ENCODE measurements at regions not wholly inside any gene's neighbourhood (a gene's known extent, or its start where the extent isn't known, plus 50 kb on each side); places are given as distances from the start of the nearest gene placed in this dataset.
"Not testable (repeated sequence)": the region's sequence is repeated elsewhere in the genome, so short reads cannot be mapped to it uniquely, and the experiment has no call there.

DNA sequence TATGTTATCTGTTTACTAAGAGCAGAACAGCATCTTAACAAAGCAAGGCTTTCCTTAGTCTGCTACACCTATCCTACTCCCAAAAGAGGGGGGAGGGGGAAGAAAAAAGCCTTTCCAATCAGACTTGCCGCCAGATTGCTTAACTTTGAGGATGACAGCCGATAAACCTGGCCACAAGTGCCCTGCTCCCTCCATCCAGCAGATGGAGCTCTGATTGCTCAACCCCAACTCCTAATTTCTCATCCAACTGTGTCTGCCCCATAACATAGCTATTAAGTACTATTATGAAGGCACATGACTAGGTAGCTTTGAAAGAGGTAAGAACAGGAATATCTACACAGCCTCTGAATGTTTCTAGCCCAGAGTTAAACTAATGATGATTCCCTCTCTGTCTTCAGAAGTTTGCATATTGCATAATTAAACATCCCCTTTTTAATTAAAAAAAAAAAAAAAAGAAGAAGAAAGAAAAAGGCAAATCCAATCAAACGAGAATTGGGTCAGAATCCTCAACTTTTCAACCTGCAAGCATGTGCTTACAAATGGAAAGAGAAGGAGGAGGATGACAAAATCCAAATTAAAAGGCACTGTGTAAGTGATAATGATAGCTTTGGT is 247.4 kb downstream of the GALC start:
- DNase-seq (ENCODE audit: low spot score in 2 of 2) = no peak
- intact Hi-C loops (cut with DNase I; ENCODE audit: low total_unique reads) = no loop called here
- no peaks in the 10 kb centered on the region for H3K27me3 ChIP-seq
- peaks cover 0 to 3% of the 10 kb centered on the region in 2 donors for H3K9me3 ChIP-seq
- H3K36me3 ChIP-seq = no peaks in the 10 kb centered on the region
- no peaks in the 10 kb centered on the region for H3K4me1 ChIP-seq
- no peak overlapping the region for H3K4me3 ChIP-seq
- TF ChIP-seq, protein P1, sequence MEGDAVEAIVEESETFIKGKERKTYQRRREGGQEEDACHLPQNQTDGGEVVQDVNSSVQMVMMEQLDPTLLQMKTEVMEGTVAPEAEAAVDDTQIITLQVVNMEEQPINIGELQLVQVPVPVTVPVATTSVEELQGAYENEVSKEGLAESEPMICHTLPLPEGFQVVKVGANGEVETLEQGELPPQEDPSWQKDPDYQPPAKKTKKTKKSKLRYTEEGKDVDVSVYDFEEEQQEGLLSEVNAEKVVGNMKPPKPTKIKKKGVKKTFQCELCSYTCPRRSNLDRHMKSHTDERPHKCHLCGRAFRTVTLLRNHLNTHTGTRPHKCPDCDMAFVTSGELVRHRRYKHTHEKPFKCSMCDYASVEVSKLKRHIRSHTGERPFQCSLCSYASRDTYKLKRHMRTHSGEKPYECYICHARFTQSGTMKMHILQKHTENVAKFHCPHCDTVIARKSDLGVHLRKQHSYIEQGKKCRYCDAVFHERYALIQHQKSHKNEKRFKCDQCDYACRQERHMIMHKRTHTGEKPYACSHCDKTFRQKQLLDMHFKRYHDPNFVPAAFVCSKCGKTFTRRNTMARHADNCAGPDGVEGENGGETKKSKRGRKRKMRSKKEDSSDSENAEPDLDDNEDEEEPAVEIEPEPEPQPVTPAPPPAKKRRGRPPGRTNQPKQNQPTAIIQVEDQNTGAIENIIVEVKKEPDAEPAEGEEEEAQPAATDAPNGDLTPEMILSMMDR (IDR thresholded peaks at IDR 0.05) = peak in 1 of 3 donors; percentile 15
- TF ChIP-seq POLR2A (IDR thresholded peaks at IDR 0.05) (no peak), POLR2AphosphoS5 (IDR thresholded peaks at IDR 0.05) (no peak)
- no peak overlapping the region for H3K27ac ChIP-seq

DNA sequence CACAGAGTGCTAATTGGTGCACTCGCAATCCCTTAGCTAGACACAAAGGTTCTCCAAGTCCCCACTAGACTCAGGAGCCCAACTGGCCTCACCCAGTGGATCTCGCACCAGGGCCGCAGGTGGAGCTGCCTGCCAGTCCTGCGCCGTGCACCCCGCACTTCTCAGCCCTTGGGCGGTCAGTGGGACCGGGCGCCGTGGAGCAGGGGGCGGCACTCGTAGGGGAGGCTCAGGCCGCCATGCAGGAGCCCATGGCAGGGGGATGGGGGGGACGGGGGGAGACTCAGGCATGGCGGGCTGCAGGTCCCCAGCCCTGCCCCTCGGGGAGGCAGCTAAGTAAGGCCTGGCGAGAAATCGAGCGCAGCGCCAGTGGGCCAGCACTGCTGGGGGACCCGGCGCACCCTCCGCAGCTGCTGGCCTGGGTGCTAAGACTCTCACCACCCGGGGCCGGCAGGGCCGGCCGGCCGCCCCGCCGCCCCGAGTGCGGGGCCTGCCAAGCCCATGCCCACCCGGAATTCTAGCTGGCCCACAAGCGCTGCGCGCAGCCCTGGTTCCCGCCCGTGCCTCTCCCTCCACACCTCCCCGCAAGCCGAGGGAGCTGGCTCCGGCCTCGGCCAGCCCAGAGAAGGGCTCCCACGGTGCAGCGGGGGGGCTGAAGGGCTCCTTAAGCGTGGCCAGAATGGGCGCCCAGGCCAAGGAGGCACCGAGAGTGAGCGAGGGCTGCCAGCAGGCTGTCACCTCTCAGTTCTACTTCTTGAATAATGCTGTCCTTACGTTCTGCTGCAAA is 258.2 kb downstream of the GALC start:
- H3K4me1 ChIP-seq; DNase-seq (ENCODE audit: low spot score in 2 of 2); H3K27ac ChIP-seq; H3K36me3 ChIP-seq; intact Hi-C loops (cut with DNase I; ENCODE audit: low total_unique reads); H3K4me3 ChIP-seq; H3K9me3 ChIP-seq; H3K27me3 ChIP-seq: not testable (repeated sequence)

DNA sequence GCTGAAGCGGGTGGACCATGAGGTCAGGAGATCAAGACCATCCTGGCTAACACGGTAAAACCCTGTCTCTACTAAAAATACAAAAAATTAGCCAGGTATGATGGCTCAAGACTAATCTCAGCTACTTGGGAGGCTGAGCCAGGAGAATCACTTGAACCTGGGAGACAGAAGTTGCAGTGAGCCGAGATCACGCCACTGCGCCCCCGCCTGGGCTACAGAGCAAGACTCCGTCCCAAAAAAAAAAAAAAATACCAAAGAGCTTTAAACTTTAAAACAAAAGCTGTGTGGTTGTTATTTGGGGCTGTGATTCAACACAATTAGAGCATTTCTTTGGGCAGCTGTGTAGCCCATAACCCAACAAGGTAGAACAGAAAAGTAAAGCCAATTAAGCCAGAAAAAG is 259.9 kb downstream of the GALC start:
- intact Hi-C loops (cut with DNase I; ENCODE audit: low total_unique reads); H3K36me3 ChIP-seq: not testable (repeated sequence)

DNA sequence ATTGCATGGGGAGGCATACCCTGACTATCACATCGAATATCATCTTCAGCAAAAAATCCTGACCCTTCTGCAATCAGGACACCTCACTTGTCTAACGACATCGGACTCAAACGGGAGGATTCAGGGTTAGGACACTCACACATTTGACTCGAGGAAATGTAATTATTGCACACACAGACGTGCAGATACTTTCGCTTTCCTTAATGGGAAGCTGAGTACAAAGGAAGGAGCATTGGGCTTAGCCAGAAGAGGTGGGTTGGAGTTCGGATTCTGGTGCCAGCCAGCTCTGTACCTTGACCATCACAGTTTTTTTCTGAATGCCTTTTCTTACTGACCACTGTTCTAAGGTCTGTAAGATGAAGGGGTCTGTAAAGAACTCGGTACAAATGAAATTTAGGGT is 260.4 kb downstream of the GALC start:
- TF ChIP-seq, protein P1 (IDR thresholded peaks at IDR 0.05) = no peak
- no peak for TF ChIP-seq POLR2AphosphoS5 (IDR thresholded peaks at IDR 0.05)
- TF ChIP-seq POLR2A (IDR thresholded peaks at IDR 0.05) = no peak
- Histone ChIP-seq H3K36me3 (no peaks in the 10 kb centered on the region), H3K27ac (no peak overlapping the region), H3K4me3 (no peak overlapping the region), H3K4me1 (no peaks in the 10 kb centered on the region), H3K27me3 (no peaks in the 10 kb centered on the region), H3K9me3 (no peaks in the 10 kb centered on the region)
- DNase-seq (ENCODE audit: low spot score in 2 of 2) = no peak
- intact Hi-C loops (cut with DNase I; ENCODE audit: low total_unique reads) = no loop called here

More for the DNA sequence above, 259.9 kb downstream of the GALC start:
- not testable (repeated sequence) for H3K4me3 ChIP-seq; H3K9me3 ChIP-seq; H3K27me3 ChIP-seq; H3K4me1 ChIP-seq; DNase-seq (ENCODE audit: low spot score in 2 of 2); H3K27ac ChIP-seq

DNA sequence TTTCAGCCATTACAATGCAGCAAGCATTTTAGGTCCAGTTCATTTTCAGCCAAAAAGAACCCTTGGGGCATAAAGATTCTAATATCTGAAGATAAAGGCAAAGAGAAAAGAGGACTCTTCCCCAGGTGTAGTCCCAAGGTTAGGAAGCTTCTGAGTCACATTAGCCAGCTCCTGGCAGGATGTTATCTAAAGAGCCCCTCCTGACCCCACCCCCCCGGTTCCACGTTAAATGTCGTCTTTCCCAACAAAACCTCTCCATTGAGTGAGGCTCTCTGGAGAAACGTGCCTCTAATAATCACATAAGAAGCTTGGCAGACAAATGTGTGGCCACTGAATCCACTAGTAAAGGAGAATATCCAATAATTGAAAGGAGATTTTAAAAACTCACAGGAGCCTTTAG is 267.7 kb downstream of the GALC start:
- H3K27ac ChIP-seq = no peak overlapping the region
- H3K9me3 ChIP-seq = no peaks in the 10 kb centered on the region
- DNase-seq (ENCODE audit: low spot score in 2 of 2) = no peak
- H3K27me3 ChIP-seq = no peaks in the 10 kb centered on the region
- no peaks in the 10 kb centered on the region for H3K36me3 ChIP-seq
- no peaks in the 10 kb centered on the region for H3K4me1 ChIP-seq
- TF ChIP-seq POLR2AphosphoS5 (IDR thresholded peaks at IDR 0.05) = no peak
- intact Hi-C loops (cut with DNase I; ENCODE audit: low total_unique reads) = no loop called here
- no peak overlapping the region for H3K4me3 ChIP-seq

DNA sequence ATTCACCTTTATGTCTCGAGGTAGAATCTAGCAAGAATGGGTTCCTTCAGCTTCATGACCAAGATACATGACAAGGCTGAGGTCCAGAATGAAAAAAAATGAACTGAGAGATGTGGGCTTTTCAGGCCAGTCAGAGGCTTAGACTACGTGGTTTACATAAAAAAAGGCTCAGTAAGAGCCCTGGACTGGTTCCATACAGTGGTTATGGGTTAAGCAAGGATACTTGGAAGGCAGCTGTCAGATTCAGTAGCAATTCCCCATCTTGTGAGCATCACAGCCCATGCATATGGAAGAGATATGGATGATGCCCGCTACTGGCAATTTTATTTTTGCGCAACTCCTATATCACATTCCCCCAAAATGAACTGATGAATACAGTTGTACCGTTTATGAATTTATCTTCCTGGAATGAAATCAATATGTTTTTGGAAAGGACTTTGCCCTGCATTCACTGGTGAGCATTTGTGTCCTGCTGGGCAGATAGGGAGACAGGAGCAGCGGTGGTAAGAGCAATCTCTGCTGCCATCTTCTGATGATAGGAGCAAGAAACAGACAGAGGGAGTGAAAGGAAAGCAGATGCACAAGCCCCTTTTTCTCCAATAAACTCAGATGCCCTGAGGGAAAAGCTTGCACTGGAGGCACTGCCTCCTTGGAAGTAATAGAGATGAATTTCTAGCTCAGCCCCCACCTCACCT is 280.4 kb downstream of the GALC start:
- intact Hi-C loops (cut with DNase I; ENCODE audit: low total_unique reads) = no loop called here
- TF ChIP-seq POLR2A (IDR thresholded peaks at IDR 0.05) = no peak
- no peak for TF ChIP-seq POLR2AphosphoS5 (IDR thresholded peaks at IDR 0.05)
- TF ChIP-seq, protein P1 (IDR thresholded peaks at IDR 0.05) = no peak
- no peaks in the 10 kb centered on the region for H3K4me1 ChIP-seq

More for the DNA sequence above, 280.4 kb downstream of the GALC start:
- no peaks in the 10 kb centered on the region for H3K9me3 ChIP-seq
- no peak for DNase-seq (ENCODE audit: low spot score in 2 of 2)
- no peaks in the 10 kb centered on the region for H3K36me3 ChIP-seq
- no peak overlapping the region for H3K27ac ChIP-seq
- no peaks in the 10 kb centered on the region for H3K27me3 ChIP-seq
- H3K4me3 ChIP-seq = no peak overlapping the region

Measured in breast epithelium (tissue), 4 donors.